Effector memory CD4-positive, alpha-beta T cell (primary cell): ENCODE measurements at regions not wholly inside any gene's neighbourhood (a gene's known extent, or its start where the extent isn't known, plus 50 kb on each side); places are given as distances from the start of the nearest gene placed in this dataset.

ENCODE experiments used
- DNase-seq, 3 donors: peaks; one replicate each; pipeline ENCODE4 v3.0.0-alpha.2; 2020
- H3K27ac ChIP-seq: 2 replicates; pipeline ENCODE4 v1.7.0; 2013; ENCODE audit warnings: mild to moderate bottlenecking, low read length, moderate library complexity; ENCODE audit not compliant: insufficient read depth, poor library complexity, severe bottlenecking
- H3K27me3 ChIP-seq: replicated peaks from 2 replicates; pipeline ENCODE4 v1.7.0; 2013; ENCODE audit warnings: mild to moderate bottlenecking, low read length; ENCODE audit not compliant: insufficient read depth, control insufficient read depth, poor library complexity, severe bottlenecking
- H3K36me3 ChIP-seq: 2 replicates; pipeline ENCODE4 v1.7.0; 2013; ENCODE audit warnings: mild to moderate bottlenecking, low read length, moderate library complexity; ENCODE audit not compliant: control insufficient read depth, insufficient read depth
- H3K4me1 ChIP-seq: 2 replicates; pipeline ENCODE4 v1.7.0; 2013; ENCODE audit warnings: low read length, mild to moderate bottlenecking; ENCODE audit not compliant: control insufficient read depth, insufficient read depth, poor library complexity, severe bottlenecking
- H3K4me3 ChIP-seq: 2 replicates; pipeline ENCODE4 v1.7.0; 2013; ENCODE audit warnings: low read length, low read depth, mild to moderate bottlenecking; ENCODE audit not compliant: insufficient read depth, poor library complexity, severe bottlenecking
- H3K9me3 ChIP-seq: 2 replicates; pipeline ENCODE4 v1.7.0; 2013; ENCODE audit warnings: mild to moderate bottlenecking, low read length, moderate library complexity; ENCODE audit not compliant: control insufficient read depth

GRCh38 chr4:81562093-81562492, 90.4 kb upstream of the RASGEF1B start:
- H3K9me3 ChIP-seq = no peaks in the 10 kb centered on the region
- peaks cover 3% of the 10 kb centered on the region for H3K4me1 ChIP-seq
- H3K4me3 ChIP-seq = no peak overlapping the region
- H3K27ac ChIP-seq = no peak overlapping the region
- DNase-seq = no peak
- H3K27me3 ChIP-seq = no peaks in the 10 kb centered on the region
- H3K36me3 ChIP-seq = no peaks in the 10 kb centered on the region

GRCh38 chr4:81557306-81557705, 85.6 kb upstream of the RASGEF1B start:
- H3K27me3 ChIP-seq = no peaks in the 10 kb centered on the region
- H3K4me1 ChIP-seq = peaks cover 1% of the 10 kb centered on the region
- H3K4me3 ChIP-seq = no peak overlapping the region
- no peaks in the 10 kb centered on the region for H3K9me3 ChIP-seq
- no peaks in the 10 kb centered on the region for H3K36me3 ChIP-seq
- no peak for DNase-seq
- H3K27ac ChIP-seq = no peak overlapping the region

GRCh38 chr4:81555489-81555888, 83.8 kb upstream of the RASGEF1B start:
- no peaks in the 10 kb centered on the region for H3K4me1 ChIP-seq
- H3K4me3 ChIP-seq = no peak overlapping the region
- DNase-seq = no peak
- H3K36me3 ChIP-seq = no peaks in the 10 kb centered on the region
- H3K27ac ChIP-seq = no peak overlapping the region
- no peaks in the 10 kb centered on the region for H3K9me3 ChIP-seq
- H3K27me3 ChIP-seq = no peaks in the 10 kb centered on the region

GRCh38 chr4:81552086-81552485, 80.4 kb upstream of the RASGEF1B start:
- Histone ChIP-seq H3K4me1 (no peaks in the 10 kb centered on the region), H3K27ac (no peak overlapping the region), H3K9me3 (no peaks in the 10 kb centered on the region), H3K27me3 (no peaks in the 10 kb centered on the region), H3K4me3 (no peak overlapping the region), H3K36me3 (no peaks in the 10 kb centered on the region)
- no peak for DNase-seq

- no peak overlapping the region for H3K4me3 ChIP-seq
These were observed 78.7 kb upstream of the RASGEF1B start for GRCh38 chr4:81550388-81550859.

GRCh38 chr4:81549984-81550383, 78.3 kb upstream of the RASGEF1B start:
- Histone ChIP-seq H3K36me3 (no peaks in the 10 kb centered on the region), H3K4me3 (no peak overlapping the region), H3K27me3 (no peaks in the 10 kb centered on the region), H3K27ac (no peak overlapping the region), H3K9me3 (no peaks in the 10 kb centered on the region), H3K4me1 (no peaks in the 10 kb centered on the region)
- no peak for DNase-seq

More at GRCh38 chr4:81550388-81550859, 78.7 kb upstream of the RASGEF1B start:
- H3K4me1 ChIP-seq = no peaks in the 10 kb centered on the region
- DNase-seq = no peak
- H3K9me3 ChIP-seq = no peaks in the 10 kb centered on the region
- H3K27ac ChIP-seq = no peak overlapping the region
- H3K27me3 ChIP-seq = no peaks in the 10 kb centered on the region
- no peaks in the 10 kb centered on the region for H3K36me3 ChIP-seq

GRCh38 chr4:81546777-81547176, 75.1 kb upstream of the RASGEF1B start:
- H3K27me3 ChIP-seq = no peaks in the 10 kb centered on the region
- no peaks in the 10 kb centered on the region for H3K4me1 ChIP-seq
- no peak for DNase-seq
- H3K36me3 ChIP-seq = no peaks in the 10 kb centered on the region
- no peaks in the 10 kb centered on the region for H3K9me3 ChIP-seq
- H3K4me3 ChIP-seq = no peak overlapping the region
- no peak overlapping the region for H3K27ac ChIP-seq

- no peak for DNase-seq
- no peaks in the 10 kb centered on the region for H3K36me3 ChIP-seq
- H3K27me3 ChIP-seq = no peaks in the 10 kb centered on the region
- no peak overlapping the region for H3K4me3 ChIP-seq
- H3K27ac ChIP-seq = no peak overlapping the region
- no peaks in the 10 kb centered on the region for H3K4me1 ChIP-seq
- H3K9me3 ChIP-seq = no peaks in the 10 kb centered on the region
These were observed 69.6 kb upstream of the RASGEF1B start for GRCh38 chr4:81541161-81541945.

GRCh38 chr4:81538716-81539427, 67.2 kb upstream of the RASGEF1B start:
- H3K27ac ChIP-seq = no peak overlapping the region

GRCh38 chr4:81531410-81531809, 59.7 kb upstream of the RASGEF1B start:
- Histone ChIP-seq H3K36me3 (no peaks in the 10 kb centered on the region), H3K27me3 (no peaks in the 10 kb centered on the region), H3K9me3 (no peaks in the 10 kb centered on the region), H3K27ac (no peak overlapping the region), H3K4me3 (no peak overlapping the region), H3K4me1 (no peaks in the 10 kb centered on the region)
- DNase-seq = no peak

More at GRCh38 chr4:81538716-81539427, 67.2 kb upstream of the RASGEF1B start:
- no peaks in the 10 kb centered on the region for H3K27me3 ChIP-seq
- no peaks in the 10 kb centered on the region for H3K36me3 ChIP-seq
- no peak for DNase-seq
- no peak overlapping the region for H3K4me3 ChIP-seq
- H3K9me3 ChIP-seq = no peaks in the 10 kb centered on the region
- H3K4me1 ChIP-seq = no peaks in the 10 kb centered on the region
